NCI-H2196 treated with DMSO at 0.1 percent for 48 hours (cell line): ENCODE measurements at regions not wholly inside any gene's neighbourhood (a gene's known extent, or its start where the extent isn't known, plus 50 kb on each side); places are given as distances from the start of the nearest gene placed in this dataset.

Experiments
- DNase-seq: peaks from one replicate; lab custom pipeline; 2025; ENCODE audit not compliant: unreplicated experiment; lab: John Stamatoyannopoulos, UW

GRCh38 chr11:11081776-11082175 is 223.9 kb upstream of the ZBED5 start:
- DNase-seq: no peak

- DNase-seq: no peak
These were observed 223.4 kb upstream of the ZBED5 start for GRCh38 chr11:11081288-11081687.

- DNase-seq: no peak
These were observed 220.7 kb upstream of the ZBED5 start for GRCh38 chr11:11078344-11079086.

- DNase-seq: no peak
These were observed 220.0 kb upstream of the ZBED5 start for GRCh38 chr11:11077898-11078297.

GRCh38 chr11:11076879-11077278 is 219.0 kb upstream of the ZBED5 start:
- no peak for DNase-seq

GRCh38 chr11:11076276-11076675 is 218.4 kb upstream of the ZBED5 start:
- no peak for DNase-seq

- no peak for DNase-seq
These were observed 217.8 kb upstream of the ZBED5 start for GRCh38 chr11:11075515-11076171.

GRCh38 chr11:11074686-11075335 is 217.0 kb upstream of the ZBED5 start:
- DNase-seq: no peak

- DNase-seq: no peak
These were observed 216.1 kb upstream of the ZBED5 start for GRCh38 chr11:11073996-11074395.

GRCh38 chr11:11072067-11072466 is 214.2 kb upstream of the ZBED5 start:
- no peak for DNase-seq

GRCh38 chr11:11071486-11071885 is 213.6 kb upstream of the ZBED5 start:
- DNase-seq: no peak

GRCh38 chr11:11070976-11071375 is 213.1 kb upstream of the ZBED5 start:
- no peak for DNase-seq

- no peak for DNase-seq
These were observed 212.3 kb upstream of the ZBED5 start for GRCh38 chr11:11069841-11070835.

GRCh38 chr11:11068113-11068512 is 210.3 kb upstream of the ZBED5 start:
- no peak for DNase-seq

GRCh38 chr11:11065396-11065795 is 207.5 kb upstream of the ZBED5 start:
- no peak for DNase-seq

- no peak for DNase-seq
These were observed 199.6 kb upstream of the ZBED5 start for GRCh38 chr11:11057472-11057854.

- DNase-seq: no peak
These were observed 199.1 kb upstream of the ZBED5 start for GRCh38 chr11:11056749-11057471.

- no peak for DNase-seq
These were observed 198.5 kb upstream of the ZBED5 start for GRCh38 chr11:11056316-11056715.

- DNase-seq: no peak
These were observed 190.2 kb upstream of the ZBED5 start for GRCh38 chr11:11047851-11048610.

GRCh38 chr11:11046781-11047180 is 188.9 kb upstream of the ZBED5 start:
- DNase-seq: no peak
